IPS-20b (cell line): ENCODE measurements at regions not wholly inside any gene's neighbourhood (a gene's known extent, or its start where the extent isn't known, plus 50 kb on each side); places are given as distances from the start of the nearest gene placed in this dataset.
A peak's percentile ranks its signal among the peaks of the same experiment; 100 is the strongest.

Experiments
- H3K27ac ChIP-seq: one replicate; pipeline ENCODE4 v1.5.1; 2013; ENCODE audit warnings: low read length
- H3K27me3 ChIP-seq: 2 replicates; pipeline ENCODE4 v1.6.1; 2013; ENCODE audit warnings: mild to moderate bottlenecking, low read length, inconsistent platforms; ENCODE audit not compliant: insufficient read depth
- H3K36me3 ChIP-seq: 2 replicates; pipeline ENCODE4 v1.6.1; 2013; ENCODE audit warnings: low read depth, mild to moderate bottlenecking, inconsistent platforms, low read length, moderate library complexity; ENCODE audit not compliant: insufficient read depth
- H3K4me1 ChIP-seq: 2 replicates; pipeline ENCODE4 v1.6.1; 2013; ENCODE audit warnings: mild to moderate bottlenecking, control low read depth, inconsistent platforms, low read length, moderate library complexity; ENCODE audit not compliant: insufficient read depth
- H3K4me3 ChIP-seq: 2 replicates; pipeline ENCODE4 v1.5.1; 2013; ENCODE audit warnings: mild to moderate bottlenecking, low read length, inconsistent platforms
- H3K9ac ChIP-seq: 2 replicates; pipeline ENCODE4 v1.6.1; 2013; ENCODE audit warnings: low read depth, mild to moderate bottlenecking, inconsistent platforms, low read length, moderate library complexity
- H3K9me3 ChIP-seq: 2 replicates; pipeline ENCODE4 v1.6.1; 2013; ENCODE audit warnings: mild to moderate bottlenecking, low read depth, low read length, inconsistent platforms; ENCODE audit not compliant: insufficient read depth

DNA sequence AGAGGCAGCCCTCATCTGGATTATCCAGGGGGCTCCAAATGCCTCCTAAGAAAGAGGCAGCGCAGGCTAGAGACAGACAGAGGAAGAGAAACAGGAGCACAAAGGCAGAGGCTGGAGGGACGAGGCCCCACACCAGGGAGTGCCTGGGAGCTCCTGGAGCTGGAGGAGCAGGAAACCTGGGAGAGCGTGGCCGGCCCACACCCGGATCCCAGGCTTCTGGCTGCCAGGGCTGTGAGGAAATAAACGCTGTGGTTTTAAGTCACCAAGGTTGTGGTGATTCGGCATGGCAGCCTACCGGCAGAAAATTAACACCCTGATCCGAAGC lies 165.5 kb downstream of the OLFM1 start:
- Histone ChIP-seq H3K9me3 (no peaks in the 10 kb centered on the region), H3K27me3 (peaks cover 7% of the 10 kb centered on the region; the same call in 1 of the 2 replicates)

DNA sequence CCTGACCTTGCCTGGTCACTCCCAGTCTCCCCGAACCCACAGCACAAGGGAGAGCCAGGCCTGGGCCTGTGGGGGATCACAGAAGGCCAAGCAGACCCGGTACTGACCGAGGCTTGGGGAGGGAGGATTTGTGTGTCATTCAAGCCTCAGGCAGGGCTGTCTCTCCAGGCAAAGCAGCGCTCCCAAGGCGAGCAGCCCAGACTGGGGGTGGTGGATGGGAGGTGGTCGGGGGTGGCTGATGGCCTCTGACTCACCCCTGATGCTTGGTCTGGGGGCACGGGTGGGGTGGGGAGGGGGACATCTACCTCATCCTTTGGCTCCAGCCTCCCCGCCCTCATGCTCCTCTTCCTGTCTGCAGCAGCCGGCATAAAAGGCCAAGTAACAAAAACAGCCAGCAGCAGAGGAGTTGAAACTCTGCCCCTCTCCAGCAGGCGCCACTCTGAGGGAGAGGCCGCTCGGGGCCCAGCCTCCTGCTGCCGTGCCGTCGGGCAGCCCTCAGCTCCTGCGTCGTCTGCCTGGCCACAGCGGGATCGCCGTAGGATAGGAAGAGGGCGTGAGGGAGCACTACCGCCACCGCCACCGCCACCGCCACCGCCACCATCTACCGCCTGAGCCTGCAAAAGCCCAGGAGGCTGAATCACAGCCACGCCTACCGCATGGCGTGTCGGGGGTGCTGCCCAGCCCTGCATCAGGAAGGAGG lies 166.0 kb downstream of the OLFM1 start:
- no peak overlapping the region for H3K27ac ChIP-seq
- peaks cover 7% of the 10 kb centered on the region; the same call in 1 of the 2 replicates for H3K27me3 ChIP-seq
- H3K4me1 ChIP-seq: 0 out of 2 replicates have a peak, but pooled peaks cover 2% of the 10 kb centered on the region
- H3K9ac ChIP-seq: no peak overlapping the region
- no peak overlapping the region for H3K4me3 ChIP-seq
- no peaks in the 10 kb centered on the region for H3K36me3 ChIP-seq
- H3K9me3 ChIP-seq: no peaks in the 10 kb centered on the region

More for the DNA sequence above, 165.5 kb downstream of the OLFM1 start:
- Histone ChIP-seq H3K4me1 (0 out of 2 replicates have a peak, but pooled peaks cover 2% of the 10 kb centered on the region), H3K4me3 (no peak overlapping the region), H3K36me3 (no peaks in the 10 kb centered on the region), H3K27ac (no peak overlapping the region), H3K9ac (peak overlapping the region; percentile 25; the same call in 1 of the 2 replicates)

DNA sequence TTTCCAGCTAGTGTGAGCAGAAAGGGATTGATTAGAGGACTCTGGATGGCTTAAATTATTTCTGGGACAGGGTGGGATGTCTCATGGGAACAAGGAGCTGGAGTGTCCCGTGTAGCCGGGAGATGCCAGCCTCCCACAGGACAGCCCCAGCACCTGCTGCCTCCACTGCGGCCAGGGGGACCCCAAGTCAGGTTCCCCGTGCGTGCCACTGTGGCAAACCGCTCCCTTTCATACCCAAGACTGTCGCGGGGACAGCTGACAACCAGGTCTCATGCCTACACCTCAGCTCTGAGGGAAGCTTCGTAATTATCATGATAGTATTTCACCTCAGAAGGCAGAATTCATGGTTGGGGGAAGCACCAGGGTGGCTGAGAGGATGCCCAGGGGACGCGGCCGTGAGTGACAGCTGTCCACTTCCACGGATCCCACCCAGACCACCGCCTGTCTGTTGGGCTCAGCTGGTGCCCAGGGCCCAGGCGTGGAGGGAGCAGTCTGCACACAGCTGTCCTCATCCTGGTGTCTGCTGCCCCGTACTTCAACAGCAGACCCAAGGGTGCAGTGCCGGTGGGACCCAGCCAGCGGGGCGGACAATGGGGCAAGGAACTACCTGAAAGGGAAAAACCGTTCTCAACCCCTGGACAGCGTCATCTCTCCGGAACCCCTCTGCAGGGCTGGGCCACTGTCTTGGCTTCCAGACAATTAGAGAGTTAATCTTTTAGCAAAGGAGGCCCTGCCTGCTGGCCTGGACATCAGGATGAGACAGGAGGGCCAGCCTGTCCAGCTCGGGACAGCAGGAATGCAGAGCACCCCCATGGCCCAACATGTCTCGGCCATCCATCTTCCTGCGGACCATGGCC lies 166.9 kb downstream of the OLFM1 start:
- Histone ChIP-seq H3K27me3 (peaks cover 7% of the 10 kb centered on the region; the same call in 1 of the 2 replicates), H3K36me3 (no peaks in the 10 kb centered on the region), H3K4me3 (no peak overlapping the region), H3K4me1 (0 out of 2 replicates have a peak, but pooled peaks cover 2% of the 10 kb centered on the region), H3K9me3 (no peaks in the 10 kb centered on the region), H3K9ac (no peak overlapping the region), H3K27ac (no peak overlapping the region)

DNA sequence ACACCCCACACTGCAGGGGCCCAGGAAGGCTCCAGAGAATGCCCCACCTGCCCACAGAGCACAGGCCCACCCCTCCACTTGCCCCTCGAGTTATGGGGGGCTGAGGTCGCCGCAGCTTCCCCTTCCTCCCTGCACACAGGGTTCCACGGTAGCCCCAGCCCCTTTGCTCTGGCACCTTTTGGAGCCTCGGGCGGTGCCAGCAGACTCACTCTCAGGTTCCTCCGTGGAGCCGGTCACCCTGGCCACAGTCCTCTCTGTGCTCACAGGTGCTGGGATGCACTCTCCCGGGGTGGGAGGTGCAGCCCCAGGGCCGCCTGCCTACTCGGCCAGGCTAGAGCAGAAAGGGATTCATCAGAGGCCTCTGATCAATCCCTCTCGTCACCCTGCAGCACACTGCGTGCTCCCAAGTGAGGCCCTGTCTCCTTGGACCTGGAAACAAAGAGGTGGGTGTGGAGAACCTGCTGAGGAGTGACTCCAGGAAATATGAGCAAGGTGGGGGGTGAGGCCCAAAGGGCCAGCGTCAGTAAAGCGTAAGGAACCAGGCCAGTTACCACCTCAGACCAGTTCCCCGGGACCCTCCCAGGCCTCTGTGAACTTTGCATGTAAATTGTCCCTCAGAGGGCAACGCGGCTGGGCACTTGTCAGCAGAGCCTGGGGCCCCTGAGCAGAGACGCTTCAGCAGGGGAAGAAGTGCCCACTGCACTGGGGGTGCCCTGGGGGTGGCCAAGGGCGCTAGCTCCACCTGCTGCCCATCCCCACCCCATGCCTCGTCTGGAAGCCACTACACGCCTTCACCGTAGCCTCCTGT lies 167.8 kb downstream of the OLFM1 start:
- H3K27ac ChIP-seq: no peak overlapping the region
- no peaks in the 10 kb centered on the region for H3K9me3 ChIP-seq
- no peak overlapping the region for H3K4me3 ChIP-seq
- no peaks in the 10 kb centered on the region for H3K36me3 ChIP-seq
- peaks cover 7% of the 10 kb centered on the region; the same call in 1 of the 2 replicates for H3K27me3 ChIP-seq
- H3K9ac ChIP-seq: no peak overlapping the region
- 0 out of 2 replicates have a peak, but pooled peaks cover 2% of the 10 kb centered on the region for H3K4me1 ChIP-seq

GRCh38 chr9:135255841-135256580 lies 168.5 kb downstream of the OLFM1 start:
- Histone ChIP-seq H3K9ac (no peak overlapping the region), H3K4me1 (0 out of 2 replicates have a peak, but pooled peaks cover 3% of the 10 kb centered on the region), H3K9me3 (no peaks in the 10 kb centered on the region), H3K36me3 (no peaks in the 10 kb centered on the region), H3K27me3 (peaks cover 7% of the 10 kb centered on the region; the same call in 1 of the 2 replicates), H3K27ac (no peak overlapping the region), H3K4me3 (no peak overlapping the region)

DNA sequence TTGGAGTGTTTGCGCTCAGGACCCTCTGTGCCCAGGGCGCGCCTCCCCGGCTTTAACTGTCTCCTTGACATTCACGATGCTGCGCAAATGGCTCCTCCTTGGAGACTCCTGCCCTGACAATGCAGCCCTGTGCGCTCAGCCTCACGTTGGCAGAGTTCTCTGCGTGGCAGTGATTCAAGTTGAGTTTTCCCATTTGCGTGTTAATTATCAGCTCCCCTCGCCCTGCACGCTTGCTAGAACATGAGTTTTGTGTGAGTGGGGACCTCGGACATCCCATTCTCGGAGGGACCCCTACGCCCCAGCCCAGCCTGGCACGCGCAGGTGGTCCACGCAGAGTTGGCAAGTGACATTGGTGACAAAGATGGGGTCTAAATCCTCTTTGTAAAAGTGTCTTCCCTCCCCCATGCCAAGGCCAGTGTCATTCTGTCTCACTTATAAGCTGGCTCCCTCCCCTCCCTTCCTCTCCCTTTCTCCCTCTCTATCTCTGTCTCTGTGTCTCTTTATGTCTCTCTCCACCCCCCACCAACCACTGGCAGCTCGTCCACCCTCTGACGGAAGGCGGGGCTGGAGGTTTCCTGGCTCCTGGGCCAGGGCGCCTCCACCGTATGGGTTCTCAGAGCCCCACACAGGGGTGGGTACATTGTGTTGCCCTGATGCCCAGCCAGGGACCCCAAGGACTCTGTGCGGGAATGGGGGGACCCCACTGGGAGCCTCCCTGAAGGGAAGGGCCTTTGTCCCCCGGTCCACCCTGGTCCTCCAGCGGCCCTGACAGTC lies 169.3 kb downstream of the OLFM1 start:
- no peaks in the 10 kb centered on the region for H3K36me3 ChIP-seq
- no peaks in the 10 kb centered on the region for H3K9me3 ChIP-seq
- H3K27me3 ChIP-seq: peaks cover 7% of the 10 kb centered on the region; the same call in 1 of the 2 replicates
- 0 out of 2 replicates have a peak, but pooled peaks cover 5% of the 10 kb centered on the region for H3K4me1 ChIP-seq
- no peak overlapping the region for H3K4me3 ChIP-seq
- H3K27ac ChIP-seq: no peak overlapping the region
- no peak overlapping the region for H3K9ac ChIP-seq

DNA sequence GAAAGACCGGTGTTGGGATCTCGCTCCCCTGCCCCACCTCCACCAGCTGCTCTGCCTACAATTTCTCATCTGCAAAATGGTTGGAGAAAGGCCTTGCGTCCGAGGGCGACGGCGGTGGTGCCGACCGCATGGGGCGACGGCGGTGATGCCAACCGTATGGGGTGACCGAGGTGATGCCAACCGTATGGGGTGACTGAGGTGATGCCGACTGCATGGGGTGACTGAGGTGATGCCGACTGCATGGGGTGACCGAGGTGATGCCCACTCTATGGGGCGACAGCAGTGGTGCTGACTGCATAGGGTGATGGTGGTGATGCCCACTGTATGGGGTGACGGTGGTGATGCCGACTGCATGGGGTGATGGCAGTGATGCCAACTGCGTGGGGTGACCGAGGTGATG lies 171.0 kb downstream of the OLFM1 start:
- H3K36me3 ChIP-seq: no peaks in the 10 kb centered on the region
- no peaks in the 10 kb centered on the region for H3K9me3 ChIP-seq
- 0 out of 2 replicates have a peak, but pooled peaks cover 5% of the 10 kb centered on the region for H3K4me1 ChIP-seq
- no peak overlapping the region for H3K9ac ChIP-seq
- no peak overlapping the region for H3K4me3 ChIP-seq
- H3K27me3 ChIP-seq: peaks cover 7% of the 10 kb centered on the region; the same call in 1 of the 2 replicates
- H3K27ac ChIP-seq: no peak overlapping the region

GRCh38 chr9:135259273-135259672 lies 171.8 kb downstream of the OLFM1 start:
- Histone ChIP-seq H3K9me3 (no peaks in the 10 kb centered on the region), H3K27ac (no peak overlapping the region), H3K4me1 (0 out of 2 replicates have a peak, but pooled peaks cover 3% of the 10 kb centered on the region), H3K9ac (no peak overlapping the region), H3K27me3 (0 out of 2 replicates have a peak, but pooled peaks cover 2% of the 10 kb centered on the region), H3K36me3 (no peaks in the 10 kb centered on the region), H3K4me3 (no peak overlapping the region)

DNA sequence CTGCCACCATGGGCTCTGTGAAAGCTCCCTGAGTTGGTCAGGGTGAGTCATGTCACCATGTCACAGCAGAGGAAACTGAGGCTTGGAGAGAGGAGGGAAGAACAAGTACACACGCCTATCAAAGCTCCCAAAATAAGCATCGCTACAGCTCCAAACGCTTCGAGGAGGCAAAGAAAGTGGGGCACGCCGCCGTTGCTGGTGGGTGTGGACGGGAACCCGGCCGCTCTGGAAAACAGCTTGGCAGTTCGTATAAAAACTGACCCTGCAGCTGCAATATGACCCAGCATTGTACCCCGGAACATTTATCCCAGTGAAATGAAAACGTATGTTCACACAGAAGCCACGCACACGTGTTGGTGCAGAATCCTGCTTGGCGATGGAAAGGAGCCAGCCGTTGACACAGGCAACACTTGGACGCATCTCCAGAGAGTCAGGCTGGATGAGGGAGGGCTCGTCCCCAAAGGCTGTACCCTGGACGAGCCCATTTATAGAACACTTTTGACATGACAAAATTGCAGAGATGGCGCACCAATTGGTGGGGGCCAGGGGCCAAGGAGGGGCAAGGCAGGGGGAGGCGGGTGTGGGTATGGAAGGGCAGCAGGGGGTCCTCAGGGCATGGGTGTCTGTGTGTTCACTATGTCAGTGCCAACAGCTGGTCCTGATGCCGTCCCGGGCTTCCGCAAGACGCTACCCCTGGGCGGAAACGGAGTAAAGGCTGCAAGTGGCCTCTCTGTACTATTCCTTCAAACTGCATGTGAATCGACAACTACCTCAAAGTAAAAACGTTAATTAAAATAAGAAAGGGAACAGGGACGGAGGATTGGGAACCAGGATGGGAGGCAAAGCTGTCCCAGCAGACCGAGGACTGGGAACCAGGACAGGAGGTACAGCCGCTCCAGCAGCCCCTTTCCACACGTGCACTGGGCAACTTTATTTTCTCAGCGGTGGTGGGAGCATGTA lies 173.0 kb downstream of the OLFM1 start:
- H3K27ac ChIP-seq: no peak overlapping the region
- H3K4me3 ChIP-seq: no peak overlapping the region
- H3K4me1 ChIP-seq: 0 out of 2 replicates have a peak, but pooled peaks cover 3% of the 10 kb centered on the region
- no peaks in the 10 kb centered on the region for H3K27me3 ChIP-seq
- no peaks in the 10 kb centered on the region for H3K9me3 ChIP-seq
- H3K36me3 ChIP-seq: no peaks in the 10 kb centered on the region
- no peak overlapping the region for H3K9ac ChIP-seq
